K562 (cell line): ENCODE measurements at regions not wholly inside any gene's neighbourhood (a gene's known extent, or its start where the extent isn't known, plus 50 kb on each side); places are given as distances from the start of the nearest gene placed in this dataset.

Source experiments
- ATAC-seq: fragments of 200-7000 bp; cut with Tn5 transposase; 3 replicates; pipeline ENCODE4 v1.9.1; 2020; ENCODE audit warnings: moderate library complexity
- BruUV-seq: library from RNA; stranded (reverse); fragments of 400-500 nt; replicated peaks from 2 replicates; lab custom pipeline; 2021; lab: Mats Ljungman, UMichigan
- CTCF ChIA-PET: fragments of 300-600 bp; formaldehyde crosslinking; extraction: SDS; loops from one replicate; lab custom pipeline; 2021; ENCODE audit warnings: low intra/inter-chr PET ratio; lab: Yijun Ruan, JAX
- POLR2A ChIA-PET: fragments of 300-600, 350-650 bp; sonication (Branson Sonifier 250); formaldehyde crosslinking; extraction: SDS; loops from one replicate; lab custom pipeline; 2021; ENCODE audit warnings: antibody characterized with exemption, inconsistent platforms; lab: Yijun Ruan, JAX
- DNase-seq, 4 experiments: peaks; one replicate each; pipeline versions ENCODE4 v3.0.0 to v3.0.0-alpha.2; 2011 to 2018; ENCODE audit warnings: low spot score in 3 of 4, mixed read lengths in 3 of 4; ENCODE audit errors: extremely low read depth in 1 of 4
- FAIRE-seq: peaks from 2 replicates; lab custom pipeline; 2011; peaks lifted over from hg19 to GRCh38; lab: Jason Lieb, UNC
- H2AFZ ChIP-seq: 2 replicates; pipeline ENCODE4 v1.6.0; 2011; ENCODE audit warnings: low read depth, low read length, control low read depth, inconsistent platforms
- H3K27ac ChIP-seq: fragments of 200-600 bp; 3 replicates; pipeline ENCODE4 v1.8.0; 2011; ENCODE audit warnings: low read depth, mild to moderate bottlenecking, control low read depth, inconsistent platforms, low read length, moderate library complexity, mixed read lengths; ENCODE audit errors: extremely low read depth
- H3K27me3 ChIP-seq, 2 experiments: fragments of 300-600 bp in 1 of 2; 2 replicates in 1 of 2; 3 replicates in 1 of 2; pipeline versions ENCODE4 v1.6.0 to v1.8.0; 2011; ENCODE audit warnings: inconsistent platforms in 2 of 2, low read length in 2 of 2, mild to moderate bottlenecking in 1 of 2, mixed read lengths in 1 of 2, moderate library complexity in 1 of 2; ENCODE audit not compliant: control insufficient read depth in 2 of 2, insufficient read depth in 2 of 2
- H3K36me3 ChIP-seq: fragments of 300-600 bp; 3 replicates; pipeline ENCODE4 v1.8.0; 2011; ENCODE audit warnings: mild to moderate bottlenecking, low read length, inconsistent platforms; ENCODE audit not compliant: control insufficient read depth, insufficient read depth
- H3K4me1 ChIP-seq, 2 experiments: fragments of 200-600 bp in 1 of 2; replicated peaks in 1 of 2; 2 replicates in 1 of 2; 3 replicates in 1 of 2; pipeline versions ENCODE4 v1.5.1 to v1.8.0; 2011; ENCODE audit warnings: inconsistent platforms in 2 of 2, low read length in 2 of 2, mild to moderate bottlenecking in 1 of 2, mixed read lengths in 1 of 2, moderate library complexity in 1 of 2; ENCODE audit not compliant: control insufficient read depth in 2 of 2, insufficient read depth in 2 of 2
- H3K4me2 ChIP-seq: 2 replicates; pipeline ENCODE4 v1.6.1; 2011; ENCODE audit warnings: low read length, control low read depth, inconsistent platforms, mixed read lengths; ENCODE audit not compliant: insufficient read depth
- H3K4me3 ChIP-seq: fragments of 200-600 bp; sonication (generic), shearing (Covaris generic); 2 replicates; pipeline ENCODE4 v1.5.1; 2016; ENCODE audit warnings: control low read depth, inconsistent platforms
- H3K79me2 ChIP-seq: fragments of 200-600 bp; 3 replicates; pipeline ENCODE4 v1.8.0; 2011; ENCODE audit warnings: low read length, inconsistent platforms; ENCODE audit not compliant: control insufficient read depth, insufficient read depth
- H3K9ac ChIP-seq, 2 experiments: 2 replicates each; pipeline versions ENCODE4 v1.6.0 to v1.6.1; 2011; ENCODE audit warnings: low read depth in 2 of 2, low read length in 2 of 2, control low read depth in 1 of 2, inconsistent platforms in 1 of 2, mild to moderate bottlenecking in 1 of 2, mixed read lengths in 1 of 2; ENCODE audit not compliant: insufficient read depth in 1 of 2
- H3K9me1 ChIP-seq: one replicate; pipeline ENCODE4 v1.6.0; 2011; ENCODE audit warnings: inconsistent platforms, mild to moderate bottlenecking, low read length, moderate library complexity; ENCODE audit not compliant: control insufficient read depth, insufficient read depth
- H3K9me3 ChIP-seq: replicated peaks from 2 replicates; pipeline ENCODE4 v1.5.1; 2011; ENCODE audit warnings: low read depth, low read length, inconsistent platforms; ENCODE audit not compliant: control insufficient read depth, insufficient read depth
- H4K20me1 ChIP-seq: replicated peaks from 2 replicates; pipeline ENCODE4 v1.6.1; 2011; ENCODE audit warnings: low read length, inconsistent platforms, mixed read lengths; ENCODE audit not compliant: control insufficient read depth, insufficient read depth
- C11orf30 ChIP-seq: fragments of 450-650 bp; IDR thresholded peaks from 2 replicates; pipeline ENCODE4 v1.6.1; 2016; ENCODE audit warnings: low read depth, mild to moderate bottlenecking
- CBX5 ChIP-seq: IDR thresholded peaks from 2 replicates; pipeline ENCODE4 v1.6.1; 2014; ENCODE audit warnings: low read depth, borderline replicate concordance
- EZH2 ChIP-seq: IDR thresholded peaks from 2 replicates; pipeline ENCODE4 v1.6.1; 2012; ENCODE audit warnings: low read depth, mild to moderate bottlenecking, inconsistent platforms, low read length, borderline replicate concordance
- GABPB1 ChIP-seq: sonication (generic); formaldehyde crosslinking; IDR thresholded peaks from 2 replicates; pipeline ENCODE4 v1.8.0; 2022; ENCODE audit warnings: mild to moderate bottlenecking, missing genetic modification reagents
- HNRNPUL1 ChIP-seq: fragments of 200-400 bp; formaldehyde crosslinking; IDR thresholded peaks from 2 replicates; pipeline ENCODE4 v1.6.1; 2017; ENCODE audit warnings: low read length
- HOXB6 ChIP-seq: fragments of 250-450 bp; sonication (Bioruptor Pico); IDR thresholded peaks from 2 replicates; pipeline ENCODE4 v1.5.1; 2022; ENCODE audit warnings: mild to moderate bottlenecking, borderline replicate concordance
- MAFF ChIP-seq: IDR thresholded peaks from 2 replicates; pipeline ENCODE4 v1.6.1; 2012; ENCODE audit warnings: low read length, improper control_type of control experiment
- MXI1 ChIP-seq: IDR thresholded peaks from 2 replicates; pipeline ENCODE4 v1.6.1; 2011; ENCODE audit warnings: low read depth, mild to moderate bottlenecking, improper control_type of control experiment, low read length
- RAD51 ChIP-seq: fragments of 450-650 bp; IDR thresholded peaks from 2 replicates; pipeline ENCODE4 v1.7.1; 2016; ENCODE audit warnings: low read depth, mild to moderate bottlenecking, borderline replicate concordance
- SIN3B ChIP-seq: fragments of 450-650 bp; IDR thresholded peaks from 2 replicates; pipeline ENCODE4 v1.6.1; 2017; ENCODE audit warnings: low read depth, mild to moderate bottlenecking, moderate library complexity
- SRF ChIP-seq, 2 experiments: fragments of 250-450, 450-650 bp in 1 of 2; sonication (Bioruptor Pico) in 1 of 2; sonication (generic) in 1 of 2; formaldehyde crosslinking; IDR thresholded peaks; 2 replicates each; pipeline versions ENCODE4 v1.5.0 to v1.5.1; 2020 to 2022; ENCODE audit warnings: mild to moderate bottlenecking in 1 of 2, missing genetic modification reagents in 1 of 2
- TCFL5 ChIP-seq: fragments of 250-450 bp; sonication (Bioruptor Pico); conservative IDR thresholded peaks from 2 replicates; pipeline ENCODE4 v1.6.1; 2021; ENCODE audit warnings: mild to moderate bottlenecking, moderate library complexity, matching md5 sums
- TSC22D4 ChIP-seq: fragments of 450-650 bp; IDR thresholded peaks from 2 replicates; pipeline ENCODE4 v1.6.1; 2016; ENCODE audit warnings: missing genetic modification characterization, missing biosample characterization, control low read depth
- ZNF324 ChIP-seq: fragments of 250-450 bp; sonication (Bioruptor Pico); IDR thresholded peaks from 2 replicates; pipeline ENCODE4 v1.4.0; 2020; ENCODE audit warnings: mild to moderate bottlenecking
- WGBS: fragments of 100-300 bp; shearing (Covaris generic); methylation state at CpG from one replicate; pipeline ENCODE4 v1.1.6; 2016; ENCODE audit warnings: low coverage, mixed read lengths; ENCODE audit not compliant: insufficient coverage; ENCODE audit errors: missing lambda C conversion rate; 5-methylcytosine and 5-hydroxymethylcytosine counted together
- in situ Hi-C: fragments of 300-500 bp; cut with MboI; formaldehyde crosslinking; loops from 4 replicates; pipeline ENCODE4 v1.15.0; 2018; ENCODE audit warnings: inconsistent platforms, mixed read lengths
- intact Hi-C: fragments of 100-400 bp; cut with micrococcal nuclease; formaldehyde crosslinking; loops from 2 replicates; pipeline ENCODE4 v1.14.2; 2022
- TF ChIP-seq, protein P1 (sequence below): sonication (generic); formaldehyde crosslinking; IDR thresholded peaks from 2 replicates; pipeline ENCODE4 v1.8.0; 2022; ENCODE audit warnings: mild to moderate bottlenecking, missing genetic modification reagents
- TF ChIP-seq, protein P2 (sequence below): sonication (generic); formaldehyde crosslinking; IDR thresholded peaks from 2 replicates; pipeline ENCODE4 v1.8.0; 2022; ENCODE audit warnings: mild to moderate bottlenecking, low read depth, missing genetic modification reagents
- TF ChIP-seq, protein P3 (sequence below): sonication (generic); formaldehyde crosslinking; IDR thresholded peaks from 2 replicates; pipeline ENCODE4 v1.8.0; 2022; ENCODE audit warnings: missing genetic modification reagents, mild to moderate bottlenecking, borderline replicate concordance

DNA sequence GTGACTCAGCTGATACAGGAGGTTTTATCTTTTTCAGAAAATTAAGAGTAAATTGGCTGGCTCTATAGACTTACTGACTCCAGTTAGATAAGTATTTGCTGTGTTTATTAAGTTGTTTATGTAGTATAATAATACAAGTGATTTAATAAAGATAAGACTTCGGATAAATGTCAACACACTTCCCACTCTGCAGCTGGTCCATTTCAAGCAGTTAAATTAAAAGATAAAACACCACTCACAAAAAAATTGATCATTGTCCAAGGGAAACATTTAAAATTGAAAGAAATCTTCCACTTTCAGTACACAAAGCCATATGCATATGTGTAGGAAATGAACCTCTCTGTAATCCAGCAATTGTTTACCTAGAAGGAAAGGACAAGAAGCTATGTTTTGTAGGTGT lies 106.1 kb upstream of the SP8 start:
- BruUV-seq = no TSS peak
- no peak overlapping the region for H3K9ac ChIP-seq
- in situ Hi-C loops (no loop called here), intact Hi-C loops (no loop called here)
- no peaks in the 10 kb centered on the region for H3K4me1 ChIP-seq
- no peak overlapping the region for H2AFZ ChIP-seq
- POLR2A ChIA-PET = no interaction called here
- H3K4me3 ChIP-seq = no peak overlapping the region
- no peaks in the 10 kb centered on the region for H3K79me2 ChIP-seq
- 17% methylated on average over 1 of the region's 1 CpG for WGBS
- no peak for FAIRE-seq
- no peaks in the 10 kb centered on the region for H3K27me3 ChIP-seq
- no peaks in the 10 kb centered on the region for H3K9me1 ChIP-seq
- H3K27ac ChIP-seq = no peak overlapping the region
- no peaks in the 10 kb centered on the region for H3K36me3 ChIP-seq
- no peak overlapping the region for H3K4me2 ChIP-seq
- no peak for TF ChIP-seq MXI1
- no peak for TF ChIP-seq SIN3B
- TF ChIP-seq GABPB1 (CRISPR knock-in tag) = no peak
- no peak for TF ChIP-seq TCFL5 (CRISPR knock-in tag)
- TF ChIP-seq SRF (CRISPR knock-in tag; IDR thresholded peaks at IDR 0.05) = no peak
- no peak for TF ChIP-seq CBX5
- no peak for TF ChIP-seq TSC22D4
- TF ChIP-seq, protein P1, sequence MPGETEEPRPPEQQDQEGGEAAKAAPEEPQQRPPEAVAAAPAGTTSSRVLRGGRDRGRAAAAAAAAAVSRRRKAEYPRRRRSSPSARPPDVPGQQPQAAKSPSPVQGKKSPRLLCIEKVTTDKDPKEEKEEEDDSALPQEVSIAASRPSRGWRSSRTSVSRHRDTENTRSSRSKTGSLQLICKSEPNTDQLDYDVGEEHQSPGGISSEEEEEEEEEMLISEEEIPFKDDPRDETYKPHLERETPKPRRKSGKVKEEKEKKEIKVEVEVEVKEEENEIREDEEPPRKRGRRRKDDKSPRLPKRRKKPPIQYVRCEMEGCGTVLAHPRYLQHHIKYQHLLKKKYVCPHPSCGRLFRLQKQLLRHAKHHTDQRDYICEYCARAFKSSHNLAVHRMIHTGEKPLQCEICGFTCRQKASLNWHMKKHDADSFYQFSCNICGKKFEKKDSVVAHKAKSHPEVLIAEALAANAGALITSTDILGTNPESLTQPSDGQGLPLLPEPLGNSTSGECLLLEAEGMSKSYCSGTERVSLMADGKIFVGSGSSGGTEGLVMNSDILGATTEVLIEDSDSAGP = no peak
- no peak for TF ChIP-seq HNRNPUL1
- no peak for TF ChIP-seq EZH2
- TF ChIP-seq, protein P2, sequence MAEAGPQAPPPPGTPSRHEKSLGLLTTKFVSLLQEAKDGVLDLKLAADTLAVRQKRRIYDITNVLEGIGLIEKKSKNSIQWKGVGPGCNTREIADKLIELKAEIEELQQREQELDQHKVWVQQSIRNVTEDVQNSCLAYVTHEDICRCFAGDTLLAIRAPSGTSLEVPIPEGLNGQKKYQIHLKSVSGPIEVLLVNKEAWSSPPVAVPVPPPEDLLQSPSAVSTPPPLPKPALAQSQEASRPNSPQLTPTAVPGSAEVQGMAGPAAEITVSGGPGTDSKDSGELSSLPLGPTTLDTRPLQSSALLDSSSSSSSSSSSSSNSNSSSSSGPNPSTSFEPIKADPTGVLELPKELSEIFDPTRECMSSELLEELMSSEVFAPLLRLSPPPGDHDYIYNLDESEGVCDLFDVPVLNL (CRISPR knock-in tag) = no peak
- no peak for TF ChIP-seq C11orf30
- TF ChIP-seq, protein P3, sequence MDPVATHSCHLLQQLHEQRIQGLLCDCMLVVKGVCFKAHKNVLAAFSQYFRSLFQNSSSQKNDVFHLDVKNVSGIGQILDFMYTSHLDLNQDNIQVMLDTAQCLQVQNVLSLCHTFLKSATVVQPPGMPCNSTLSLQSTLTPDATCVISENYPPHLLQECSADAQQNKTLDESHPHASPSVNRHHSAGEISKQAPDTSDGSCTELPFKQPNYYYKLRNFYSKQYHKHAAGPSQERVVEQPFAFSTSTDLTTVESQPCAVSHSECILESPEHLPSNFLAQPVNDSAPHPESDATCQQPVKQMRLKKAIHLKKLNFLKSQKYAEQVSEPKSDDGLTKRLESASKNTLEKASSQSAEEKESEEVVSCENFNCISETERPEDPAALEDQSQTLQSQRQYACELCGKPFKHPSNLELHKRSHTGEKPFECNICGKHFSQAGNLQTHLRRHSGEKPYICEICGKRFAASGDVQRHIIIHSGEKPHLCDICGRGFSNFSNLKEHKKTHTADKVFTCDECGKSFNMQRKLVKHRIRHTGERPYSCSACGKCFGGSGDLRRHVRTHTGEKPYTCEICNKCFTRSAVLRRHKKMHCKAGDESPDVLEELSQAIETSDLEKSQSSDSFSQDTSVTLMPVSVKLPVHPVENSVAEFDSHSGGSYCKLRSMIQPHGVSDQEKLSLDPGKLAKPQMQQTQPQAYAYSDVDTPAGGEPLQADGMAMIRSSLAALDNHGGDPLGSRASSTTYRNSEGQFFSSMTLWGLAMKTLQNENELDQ = no peak
- TF ChIP-seq HOXB6 (CRISPR knock-in tag) = no peak
- TF ChIP-seq MAFF = no peak
- no peak for TF ChIP-seq ZNF324 (CRISPR knock-in tag)
- TF ChIP-seq RAD51 = no peak
- no peaks in the 10 kb centered on the region; the same call in 1 of the 2 replicates for H3K9me3 ChIP-seq
- ATAC-seq = no peak
- DNase-seq = no peak
- H4K20me1 ChIP-seq = no peaks in the 10 kb centered on the region
- CTCF ChIA-PET = no interaction called here
